GM12878 (cell line): ENCODE measurements at regions not wholly inside any gene's neighbourhood (a gene's known extent, or its start where the extent isn't known, plus 50 kb on each side); places are given as distances from the start of the nearest gene placed in this dataset.

ENCODE experiments used
- CEBPZ ChIP-seq: fragments of 150-350 bp; IDR thresholded peaks from 2 replicates; pipeline ENCODE4 v1.6.1; 2016; ENCODE audit warnings: low read depth, low read length
- CUX1 ChIP-seq: IDR thresholded peaks from 2 replicates; pipeline ENCODE4 v1.6.1; 2012; ENCODE audit warnings: improper control_type of control experiment, low read depth, low read length; ENCODE audit not compliant: insufficient replicate concordance
- E4F1 ChIP-seq: fragments of 450-650 bp; IDR thresholded peaks from 2 replicates; pipeline ENCODE4 v1.6.1; 2018; ENCODE audit warnings: borderline replicate concordance, mild to moderate bottlenecking; ENCODE audit not compliant: partially characterized antibody
- EZH2 ChIP-seq: IDR thresholded peaks from 2 replicates; pipeline ENCODE4 v1.6.1; 2012; ENCODE audit warnings: low read depth, mild to moderate bottlenecking, control low read depth, inconsistent platforms, low read length, borderline replicate concordance; ENCODE audit not compliant: control insufficient read depth
- IRF3 ChIP-seq: fragments of 450-650 bp; IDR thresholded peaks from 2 replicates; pipeline ENCODE4 v1.6.1; 2014; ENCODE audit warnings: mild to moderate bottlenecking
- MYB ChIP-seq: fragments of 150-350 bp; IDR thresholded peaks from 2 replicates; pipeline ENCODE4 v1.6.1; 2014; ENCODE audit warnings: mild to moderate bottlenecking, low read depth, low read length, borderline replicate concordance
- PKNOX1 ChIP-seq: fragments of 450-650 bp; IDR thresholded peaks from 2 replicates; pipeline ENCODE4 v1.6.1; 2016; ENCODE audit warnings: mild to moderate bottlenecking
- POU2F2 ChIP-seq: IDR thresholded peaks from 3 replicates; pipeline ENCODE4 v1.6.1; 2011; ENCODE audit warnings: low read depth, mild to moderate bottlenecking, low read length, borderline replicate concordance
- RUNX3 ChIP-seq: IDR thresholded peaks from 2 replicates; pipeline ENCODE4 v1.6.1; 2012; ENCODE audit warnings: low read length, inconsistent platforms
- SIN3A ChIP-seq: IDR thresholded peaks from 2 replicates; pipeline ENCODE4 v1.6.1; 2012; ENCODE audit warnings: low read depth, low read length, improper control_type of control experiment
- SPI1 ChIP-seq: IDR thresholded peaks from 2 replicates; pipeline ENCODE4 v1.6.1; 2011; ENCODE audit warnings: low read depth, mild to moderate bottlenecking, low read length, moderate library complexity, borderline replicate concordance; ENCODE audit not compliant: insufficient read depth
- TBL1XR1 ChIP-seq: IDR thresholded peaks from 2 replicates; pipeline ENCODE4 v1.6.1; 2012; ENCODE audit warnings: low read depth, low read length, improper control_type of control experiment
- TCF12 ChIP-seq: IDR thresholded peaks from 2 replicates; pipeline ENCODE4 v1.6.1; 2011; ENCODE audit warnings: low read depth, mild to moderate bottlenecking, low read length
- YY1 ChIP-seq: IDR thresholded peaks from 2 replicates; pipeline ENCODE4 v1.6.1; 2011; ENCODE audit warnings: low read depth, mild to moderate bottlenecking, low read length
- ZNF217 ChIP-seq: fragments of 450-650 bp; IDR thresholded peaks from 2 replicates; pipeline ENCODE4 v1.6.1; 2017; ENCODE audit warnings: antibody characterized with exemption, mild to moderate bottlenecking
- ZNF24 ChIP-seq: fragments of 450-650 bp; IDR thresholded peaks from 2 replicates; pipeline ENCODE4 v1.6.1; 2017; ENCODE audit warnings: antibody characterized with exemption, mild to moderate bottlenecking
- ZZZ3 ChIP-seq: IDR thresholded peaks from 2 replicates; pipeline ENCODE4 v1.6.1; 2011; ENCODE audit warnings: low read depth; ENCODE audit not compliant: control insufficient read depth, insufficient read length

- TF ChIP-seq ZZZ3 (no peak), TBL1XR1 (0 out of 2 replicates have a peak, but pooled peaks have one; percentile 16), EZH2 (no peak), E4F1 (no peak), POU2F2 (peak; percentile 86), CEBPZ (no peak), IRF3 (no peak), PKNOX1 (peak; percentile 96), RUNX3 (peak; percentile 87), CUX1 (no peak), ZNF24 (peak; percentile 95), TCF12 (0 out of 2 replicates have a peak, but pooled peaks have one; percentile 68), SPI1 (peak; percentile 87), ZNF217 (peak; percentile 67; the same call in 1 of the 2 replicates), SIN3A (no peak), YY1 (no peak), MYB (0 out of 2 replicates have a peak, but pooled peaks have one; percentile 66)
Observed at GRCh38 chr5:124034963-124035362, 523.0 kb downstream of the CSNK1G3 start (continued).
